Glomerular endothelial cell (primary cell): ENCODE measurements at regions not wholly inside any gene's neighbourhood (a gene's known extent, or its start where the extent isn't known, plus 50 kb on each side); places are given as distances from the start of the nearest gene placed in this dataset.
"Not testable (repeated sequence)": the region's sequence is repeated elsewhere in the genome, so short reads cannot be mapped to it uniquely, and the experiment has no call there.

ENCODE experiments used
- DNase-seq: peaks from one replicate; pipeline ENCODE4 v3.0.0-alpha.2; 2011; ENCODE audit warnings: low read depth, low spot score; ENCODE audit errors: extremely low read depth

GRCh38 chr2:52356556-52356955 lies 1324.6 kb upstream of the NRXN1 start:
- DNase-seq = no peak

- DNase-seq = no peak
Observed at GRCh38 chr2:52347292-52347691, 1315.4 kb upstream of the NRXN1 start.

- DNase-seq = no peak
Observed at GRCh38 chr2:52345676-52346075, 1313.7 kb upstream of the NRXN1 start.

- DNase-seq = no peak
Observed at GRCh38 chr2:52345082-52345481, 1313.2 kb upstream of the NRXN1 start.

- no peak for DNase-seq
Observed at GRCh38 chr2:52343706-52344266, 1311.9 kb upstream of the NRXN1 start.

- DNase-seq = no peak
Observed at GRCh38 chr2:52343010-52343409, 1311.1 kb upstream of the NRXN1 start.

- no peak for DNase-seq
Observed at GRCh38 chr2:52342458-52342857, 1310.5 kb upstream of the NRXN1 start.

- no peak for DNase-seq
Observed at GRCh38 chr2:52341732-52342131, 1309.8 kb upstream of the NRXN1 start.

GRCh38 chr2:52340171-52340570 lies 1308.2 kb upstream of the NRXN1 start:
- DNase-seq = no peak

- DNase-seq = not testable (repeated sequence)
Observed at GRCh38 chr2:52337786-52338185, 1305.9 kb upstream of the NRXN1 start.

- no peak for DNase-seq
Observed at GRCh38 chr2:52336951-52337350, 1305.0 kb upstream of the NRXN1 start.

GRCh38 chr2:52335727-52336126 lies 1303.8 kb upstream of the NRXN1 start:
- no peak for DNase-seq

- no peak for DNase-seq
Observed at GRCh38 chr2:52334185-52334584, 1302.3 kb upstream of the NRXN1 start.

GRCh38 chr2:52327641-52328040 lies 1295.7 kb upstream of the NRXN1 start:
- no peak for DNase-seq

- DNase-seq = no peak
Observed at GRCh38 chr2:52314231-52314630, 1282.3 kb upstream of the NRXN1 start.

GRCh38 chr2:52312486-52312885 lies 1280.6 kb upstream of the NRXN1 start:
- DNase-seq = no peak

- DNase-seq = no peak
Observed at GRCh38 chr2:52311862-52312261, 1279.9 kb upstream of the NRXN1 start.

- no peak for DNase-seq
Observed at GRCh38 chr2:52308156-52308555, 1276.2 kb upstream of the NRXN1 start.

- no peak for DNase-seq
Observed at GRCh38 chr2:52294628-52295027, 1262.7 kb upstream of the NRXN1 start.

- no peak for DNase-seq
Observed at GRCh38 chr2:52292801-52293200, 1260.9 kb upstream of the NRXN1 start.

GRCh38 chr2:52289741-52290140 lies 1257.8 kb upstream of the NRXN1 start:
- no peak for DNase-seq

- DNase-seq = no peak
Observed at GRCh38 chr2:52288596-52288995, 1256.7 kb upstream of the NRXN1 start.

- DNase-seq = no peak
Observed at GRCh38 chr2:52269696-52270485, 1238.0 kb upstream of the NRXN1 start.
